ENCODE measurements at regions not wholly inside any gene's neighbourhood (a gene's known extent, or its start where the extent isn't known, plus 50 kb on each side); places are given as distances from the start of the nearest gene placed in this dataset.

- H3K4me1 ChIP-seq: no peaks in the 10 kb centered on the region
- no peak overlapping the region for H3K4me3 ChIP-seq
- no peaks in the 10 kb centered on the region for H3K27me3 ChIP-seq (ENCODE audit: insufficient read depth in 3 of 3, low read length in 2 of 3)
- H3K36me3 ChIP-seq (ENCODE audit: insufficient read depth in 1 of 2, low read depth in 1 of 2): no peaks in the 10 kb centered on the region
- DNase-seq (no peak), ATAC-seq (no peak)
- intact Hi-C loops (cut with DNase I): no loop called here
- no peaks in the 10 kb centered on the region for H3K9me3 ChIP-seq
- H3K27ac ChIP-seq: no peak overlapping the region
- TF ChIP-seq, protein P1, sequence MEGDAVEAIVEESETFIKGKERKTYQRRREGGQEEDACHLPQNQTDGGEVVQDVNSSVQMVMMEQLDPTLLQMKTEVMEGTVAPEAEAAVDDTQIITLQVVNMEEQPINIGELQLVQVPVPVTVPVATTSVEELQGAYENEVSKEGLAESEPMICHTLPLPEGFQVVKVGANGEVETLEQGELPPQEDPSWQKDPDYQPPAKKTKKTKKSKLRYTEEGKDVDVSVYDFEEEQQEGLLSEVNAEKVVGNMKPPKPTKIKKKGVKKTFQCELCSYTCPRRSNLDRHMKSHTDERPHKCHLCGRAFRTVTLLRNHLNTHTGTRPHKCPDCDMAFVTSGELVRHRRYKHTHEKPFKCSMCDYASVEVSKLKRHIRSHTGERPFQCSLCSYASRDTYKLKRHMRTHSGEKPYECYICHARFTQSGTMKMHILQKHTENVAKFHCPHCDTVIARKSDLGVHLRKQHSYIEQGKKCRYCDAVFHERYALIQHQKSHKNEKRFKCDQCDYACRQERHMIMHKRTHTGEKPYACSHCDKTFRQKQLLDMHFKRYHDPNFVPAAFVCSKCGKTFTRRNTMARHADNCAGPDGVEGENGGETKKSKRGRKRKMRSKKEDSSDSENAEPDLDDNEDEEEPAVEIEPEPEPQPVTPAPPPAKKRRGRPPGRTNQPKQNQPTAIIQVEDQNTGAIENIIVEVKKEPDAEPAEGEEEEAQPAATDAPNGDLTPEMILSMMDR (IDR thresholded peaks at IDR 0.05): no peak
- WGBS, 3 donors: 87 to 91% (median 90%) methylated on average over 5 of the region's 5 CpGs
Measured at GRCh38 chr5:35443803-35444595, 173.7 kb upstream of the SPEF2 start.

DNA sequence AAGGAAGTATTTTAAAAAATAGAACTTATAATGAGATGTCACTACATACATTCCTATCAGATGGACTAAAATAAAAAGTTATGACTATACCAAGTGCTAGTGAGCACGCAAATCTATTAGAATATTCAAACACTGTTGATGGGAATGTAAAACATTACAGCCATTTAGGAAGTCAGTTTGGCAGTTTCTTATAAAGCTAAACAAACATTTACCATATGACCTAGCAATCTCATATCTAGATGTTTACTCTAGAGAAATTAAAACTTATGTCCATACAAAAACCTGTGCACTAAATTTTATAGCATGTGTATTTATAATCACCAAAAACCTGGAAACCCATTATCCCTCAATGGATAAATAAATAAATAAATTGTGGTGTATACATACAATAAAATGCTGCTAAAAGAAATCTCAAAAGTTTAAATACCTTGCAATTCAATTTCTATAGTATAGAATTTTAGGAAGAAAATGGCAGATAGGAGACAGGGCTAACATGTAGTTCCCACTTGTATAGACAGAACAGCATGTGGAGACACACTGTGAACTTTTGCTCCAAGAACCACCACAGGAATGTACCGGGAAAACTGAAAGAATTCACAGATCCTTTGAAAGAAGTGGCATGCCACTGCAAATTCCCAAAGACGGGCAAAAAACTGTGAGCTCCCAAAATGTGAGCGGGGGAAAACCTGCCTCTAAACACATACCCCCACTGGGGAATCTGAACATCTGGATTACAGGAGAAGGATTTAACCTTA is 174.6 kb upstream of the SPEF2 start:
- Histone ChIP-seq H3K36me3 (ENCODE audit: insufficient read depth in 1 of 2, low read depth in 1 of 2) (no peaks in the 10 kb centered on the region), H3K9me3 (no peaks in the 10 kb centered on the region), H3K27me3 (ENCODE audit: insufficient read depth in 3 of 3, low read length in 2 of 3) (no peaks in the 10 kb centered on the region), H3K27ac (no peak overlapping the region), H3K4me1 (no peaks in the 10 kb centered on the region), H3K4me3 (no peak overlapping the region)
- 46 to 52% (median 50%) methylated on average over 4 of the region's 4 CpGs for WGBS, 3 donors
- DNase-seq (no peak), ATAC-seq (no peak)
- intact Hi-C loops (cut with DNase I): no loop called here
- TF ChIP-seq, protein P1 (IDR thresholded peaks at IDR 0.05): no peak

DNA sequence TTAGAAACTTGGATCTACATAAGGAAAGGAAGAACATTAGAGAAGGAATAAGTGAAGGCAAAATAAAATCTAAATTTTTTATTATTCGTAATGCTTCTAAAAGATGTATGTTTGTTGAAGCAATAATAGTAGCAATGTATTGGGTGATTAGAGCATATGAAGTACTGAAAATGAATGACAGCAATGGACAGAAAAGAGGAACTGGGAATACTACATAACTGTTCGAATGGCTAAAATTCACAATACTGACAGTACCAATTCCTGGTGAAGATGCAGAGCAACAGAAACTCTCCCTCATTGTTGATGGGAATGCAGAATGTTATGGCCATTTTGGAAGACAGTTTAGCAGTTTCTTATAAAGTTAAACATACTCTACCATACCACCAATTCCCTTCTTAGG is 177.3 kb upstream of the SPEF2 start:
- ATAC-seq: no peak
- 85 to 99% (median 93%) methylated on average over 2 of the region's 2 CpGs for WGBS, 3 donors
- TF ChIP-seq, protein P1 (IDR thresholded peaks at IDR 0.05): no peak

GRCh38 chr5:35438786-35439185 is 178.9 kb upstream of the SPEF2 start:
- DNase-seq: no peak
- intact Hi-C loops (cut with DNase I): no loop called here

More for the DNA sequence above, 177.3 kb upstream of the SPEF2 start:
- no peak overlapping the region for H3K4me3 ChIP-seq
- DNase-seq: no peak
- no peaks in the 10 kb centered on the region for H3K9me3 ChIP-seq
- H3K4me1 ChIP-seq: no peaks in the 10 kb centered on the region
- no peaks in the 10 kb centered on the region for H3K27me3 ChIP-seq (ENCODE audit: insufficient read depth in 3 of 3, low read length in 2 of 3)
- H3K27ac ChIP-seq: no peak overlapping the region
- no peaks in the 10 kb centered on the region for H3K36me3 ChIP-seq (ENCODE audit: insufficient read depth in 1 of 2, low read depth in 1 of 2)
- intact Hi-C loops (cut with DNase I): no loop called here

More at GRCh38 chr5:35438786-35439185, 178.9 kb upstream of the SPEF2 start:
- TF ChIP-seq, protein P1 (IDR thresholded peaks at IDR 0.05): no peak
- Histone ChIP-seq H3K27ac (no peak overlapping the region), H3K27me3 (ENCODE audit: insufficient read depth in 3 of 3, low read length in 2 of 3) (no peaks in the 10 kb centered on the region), H3K4me3 (no peak overlapping the region), H3K4me1 (no peaks in the 10 kb centered on the region), H3K9me3 (no peaks in the 10 kb centered on the region), H3K36me3 (ENCODE audit: insufficient read depth in 1 of 2, low read depth in 1 of 2) (no peaks in the 10 kb centered on the region)
- no peak for ATAC-seq
- whole genome bisulfite sequencing, 3 donors: 68 to 86% (median 76%) methylated on average over 2 of the region's 2 CpGs

Data from psoas muscle (tissue), 7 donors.